Fibroblast of lung (primary cell): ENCODE measurements at regions not wholly inside any gene's neighbourhood (a gene's known extent, or its start where the extent isn't known, plus 50 kb on each side); places are given as distances from the start of the nearest gene placed in this dataset.

ENCODE experiments used
- CTCF ChIP-seq, 2 donors: IDR thresholded peaks in 1 of 2; conservative IDR thresholded peaks in 1 of 2; 1 replicate in 1 of 2; 2 replicates in 1 of 2; pipeline ENCODE4 v1.5.1; 2011 to 2012; ENCODE audit warnings: low read length in 2 of 2, control low read depth in 1 of 2, inconsistent platforms in 1 of 2, low read depth in 1 of 2, mild to moderate bottlenecking in 1 of 2
- EZH2 ChIP-seq: IDR thresholded peaks from 2 replicates; pipeline ENCODE4 v1.5.1; 2012; ENCODE audit warnings: low read length, control low read depth, mild to moderate bottlenecking; ENCODE audit errors: missing control alignments

- TF ChIP-seq CTCF (conservative IDR thresholded peaks at IDR 0.05 in 1 of 2, IDR thresholded peaks at IDR 0.05 in 1 of 2; ENCODE audit: low read depth in 1 of 2, low read length in 2 of 2): no peak
- no peak for TF ChIP-seq EZH2
These were observed 294.9 kb downstream of the MAP2K6 start for GRCh38 chr17:69709441-69709840.
